CD4-positive, alpha-beta T cell treated with Interferon gamma for 1 hour (primary cell): ENCODE measurements at regions not wholly inside any gene's neighbourhood (a gene's known extent, or its start where the extent isn't known, plus 50 kb on each side); places are given as distances from the start of the nearest gene placed in this dataset.
"Not testable (repeated sequence)": the region's sequence is repeated elsewhere in the genome, so short reads cannot be mapped to it uniquely, and the experiment has no call there.

Experiments
- DNase-seq: peaks from one replicate; pipeline ENCODE4 v3.0.0-alpha.2; 2020

- not testable (repeated sequence) for DNase-seq
These were observed 982.9 kb downstream of the TAF11L14 start for GRCh38 chr5:18617191-18617590.

GRCh38 chr5:18630458-18631045 lies 996.3 kb downstream of the TAF11L14 start:
- no peak for DNase-seq

GRCh38 chr5:18652404-18653215 lies 1018.4 kb downstream of the TAF11L14 start:
- no peak for DNase-seq

GRCh38 chr5:18653216-18653752 lies 1019.0 kb downstream of the TAF11L14 start:
- no peak for DNase-seq

GRCh38 chr5:18660511-18660910 lies 1026.3 kb downstream of the TAF11L14 start:
- DNase-seq = no peak

- DNase-seq = no peak
These were observed 1028.0 kb downstream of the TAF11L14 start for GRCh38 chr5:18662231-18662630.

GRCh38 chr5:18674212-18674611 lies 1040.0 kb downstream of the TAF11L14 start:
- not testable (repeated sequence) for DNase-seq

GRCh38 chr5:18675041-18675440 lies 1040.8 kb downstream of the TAF11L14 start:
- DNase-seq = no peak

- DNase-seq = no peak
These were observed 1052.0 kb downstream of the TAF11L14 start for GRCh38 chr5:18686253-18686652.

- DNase-seq = no peak
These were observed 1053.2 kb downstream of the TAF11L14 start for GRCh38 chr5:18687429-18687828.

- no peak for DNase-seq
These were observed 1065.4 kb downstream of the TAF11L14 start for GRCh38 chr5:18699681-18700080.

- no peak for DNase-seq
These were observed 1068.6 kb downstream of the TAF11L14 start for GRCh38 chr5:18702821-18703220.

GRCh38 chr5:18712936-18713485 lies 1078.8 kb downstream of the TAF11L14 start:
- no peak for DNase-seq

GRCh38 chr5:18720002-18720401 lies 1085.7 kb downstream of the TAF11L14 start:
- DNase-seq = no peak

- DNase-seq = no peak
These were observed 1098.6 kb downstream of the TAF11L14 start for GRCh38 chr5:18732556-18733479.

GRCh38 chr5:18736051-18736398 lies 1101.8 kb downstream of the TAF11L14 start:
- no peak for DNase-seq

GRCh38 chr5:18736736-18737135 lies 1102.5 kb downstream of the TAF11L14 start:
- not testable (repeated sequence) for DNase-seq

GRCh38 chr5:18740301-18740700 lies 1106.0 kb downstream of the TAF11L14 start:
- DNase-seq = no peak

- no peak for DNase-seq
These were observed 1108.6 kb downstream of the TAF11L14 start for GRCh38 chr5:18742830-18743229.

GRCh38 chr5:18744441-18744840 lies 1110.2 kb downstream of the TAF11L14 start:
- DNase-seq = no peak

- peak; percentile 39 for DNase-seq
These were observed 1111.1 kb downstream of the TAF11L14 start for GRCh38 chr5:18745042-18745987.
